Stimulated activated CD8-positive, alpha-beta memory T cell treated with anti-CD3 and anti-CD28 coated beads, Interleukin-12 subunit alpha, Interleukin-12 subunit beta, amount 100 ng/mL, for 4 hours (primary cell): ENCODE measurements at regions not wholly inside any gene's neighbourhood (a gene's known extent, or its start where the extent isn't known, plus 50 kb on each side); places are given as distances from the start of the nearest gene placed in this dataset.

Experiments used
- DNase-seq: peaks from one replicate; pipeline ENCODE4 v3.0.0-alpha.2; 2020; ENCODE audit warnings: low read depth

DNA sequence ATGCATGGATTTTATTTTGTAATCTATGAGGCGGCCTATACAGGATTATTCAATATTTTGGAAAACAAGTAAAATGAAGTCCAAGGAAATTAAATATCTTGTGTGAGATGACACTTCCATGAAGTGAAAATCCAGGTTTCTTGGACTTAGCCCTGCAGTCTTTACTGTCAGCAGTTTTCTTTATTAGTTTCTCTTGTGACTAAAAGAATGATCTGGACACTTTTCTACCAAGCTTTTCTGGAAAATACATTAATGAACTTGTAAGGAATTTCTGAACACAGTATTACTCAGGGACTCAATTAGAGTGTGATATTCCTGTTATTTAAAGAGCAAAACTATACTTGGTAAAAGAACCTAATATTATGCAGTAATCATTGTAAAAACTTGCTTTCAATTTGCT lies 610.4 kb upstream of the SLC8A1 start:
- no peak for DNase-seq

DNA sequence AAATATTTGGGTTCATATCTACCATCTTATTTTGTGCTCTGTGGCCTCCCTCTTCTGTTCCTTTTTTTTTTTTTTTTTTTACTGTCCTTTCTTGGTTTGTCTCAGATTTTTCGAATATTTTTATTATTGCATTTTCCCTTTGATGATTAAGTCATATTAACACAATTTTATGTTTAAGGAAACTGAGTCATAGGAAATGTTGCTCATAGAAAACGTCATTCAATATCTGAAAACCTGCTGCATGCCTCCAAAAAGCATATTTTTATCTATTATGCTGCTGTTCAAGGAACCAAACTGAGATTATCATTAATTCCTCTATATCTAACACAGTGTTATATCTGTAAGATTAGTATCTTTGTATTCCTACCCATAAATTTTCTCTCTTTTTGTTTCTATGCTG lies 614.3 kb upstream of the SLC8A1 start:
- no peak for DNase-seq

DNA sequence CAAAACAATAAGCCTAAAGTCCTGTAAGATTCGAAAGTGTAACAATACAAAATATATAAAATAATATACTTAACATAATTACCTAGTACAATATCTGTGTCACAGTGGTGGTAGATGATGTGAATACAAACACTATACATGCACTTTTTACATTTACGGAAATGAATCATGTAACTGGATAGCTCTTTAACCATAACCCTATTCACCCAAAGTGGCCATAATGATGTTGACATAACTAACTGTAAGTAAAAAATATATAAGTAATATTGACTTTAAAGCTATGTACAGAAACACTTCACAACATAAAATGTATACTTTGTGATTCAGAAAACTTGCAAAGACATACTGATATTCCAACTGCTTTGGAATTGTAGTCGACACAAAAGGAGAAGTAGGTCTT lies 616.9 kb upstream of the SLC8A1 start:
- no peak for DNase-seq

DNA sequence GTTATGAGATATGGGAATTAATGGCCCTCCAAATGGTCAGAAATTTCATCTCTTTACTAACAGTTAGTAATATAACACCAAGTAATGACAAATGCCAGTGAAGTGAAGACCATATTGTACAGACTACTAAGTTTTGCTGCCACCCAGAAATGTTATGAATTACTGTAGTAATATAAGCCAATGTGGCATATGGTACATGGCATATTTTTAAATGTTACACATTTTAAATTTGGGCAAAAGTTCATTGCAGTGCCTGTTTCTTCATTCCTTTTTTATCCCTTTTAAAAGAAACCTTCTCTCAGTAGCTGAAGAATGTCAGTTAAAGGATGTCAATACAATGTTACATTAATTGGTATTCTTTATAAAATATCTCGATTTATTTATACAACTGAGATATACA lies 626.5 kb upstream of the SLC8A1 start:
- DNase-seq: no peak

DNA sequence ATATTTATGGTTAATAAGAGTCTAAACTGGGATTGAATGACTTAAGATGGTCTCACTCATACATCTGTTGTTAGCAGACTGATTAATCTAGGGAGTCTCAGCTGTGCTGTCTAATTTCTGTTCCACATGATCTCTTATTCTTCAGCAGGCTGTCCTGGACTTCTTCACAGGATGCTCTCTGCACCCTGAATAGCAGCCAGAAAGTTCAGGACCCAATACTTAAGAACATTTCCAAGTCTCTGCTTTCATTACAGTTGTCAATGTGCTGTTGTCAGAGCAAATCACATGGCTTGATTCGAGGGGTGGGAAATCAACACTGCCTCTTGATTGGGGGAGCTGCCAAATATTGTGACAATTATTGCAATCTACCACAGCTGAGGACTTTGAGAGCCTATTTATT lies 627.1 kb upstream of the SLC8A1 start:
- no peak for DNase-seq

DNA sequence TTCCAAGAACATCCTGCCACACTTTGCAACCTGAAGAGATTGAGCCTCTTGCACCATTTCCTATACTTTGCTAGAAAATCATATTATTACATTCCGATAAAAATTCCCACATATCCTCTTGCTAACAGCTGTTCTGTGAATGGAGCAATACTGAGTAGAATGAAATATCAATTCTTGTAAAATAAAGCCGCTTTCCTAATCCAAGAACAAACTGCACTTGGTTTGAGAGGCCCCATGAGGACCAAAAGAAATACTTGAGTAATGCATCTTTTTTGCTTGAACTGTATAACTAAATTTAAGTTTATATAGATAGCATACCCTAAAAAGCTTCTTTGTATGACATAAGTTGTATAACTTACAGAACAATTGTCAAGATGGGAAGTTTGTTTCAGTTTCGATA lies 632.4 kb upstream of the SLC8A1 start:
- DNase-seq: no peak

DNA sequence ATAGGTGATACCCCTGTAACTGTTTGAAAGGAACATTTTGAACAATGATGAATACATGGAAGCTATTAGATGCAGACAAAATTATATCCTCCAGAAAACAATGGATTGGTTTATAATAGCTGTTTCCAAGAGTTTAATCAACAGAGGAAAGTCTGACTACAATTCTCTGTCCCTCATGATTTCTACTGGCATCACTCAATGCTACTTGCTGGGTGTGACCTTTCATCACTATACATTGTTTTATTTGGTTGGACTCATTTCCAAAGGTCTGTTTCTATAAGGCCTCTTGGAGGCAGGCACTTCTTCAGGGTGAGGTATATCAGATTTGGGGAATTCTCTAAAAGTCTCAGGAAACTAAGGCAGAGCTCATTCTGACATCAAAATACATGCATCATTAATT lies 636.1 kb upstream of the SLC8A1 start:
- DNase-seq: no peak

DNA sequence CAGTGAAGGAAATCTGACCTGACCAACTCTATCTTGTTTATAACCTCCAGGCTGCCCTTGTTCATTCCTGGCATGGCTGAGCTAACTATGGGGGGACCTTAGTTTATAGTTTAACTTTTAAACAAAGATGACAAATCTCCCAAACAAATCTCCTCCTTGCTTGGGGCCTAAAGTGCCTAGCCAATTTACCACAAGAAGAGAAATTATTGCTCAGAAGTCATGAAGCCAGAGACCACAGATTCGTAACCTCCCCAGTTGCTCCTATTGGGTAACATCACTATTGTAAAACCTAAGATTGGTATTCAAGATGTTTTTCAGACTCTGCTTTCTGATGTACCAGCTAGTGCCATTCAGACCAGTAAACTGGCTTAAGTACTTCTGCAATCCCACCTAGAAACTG lies 649.4 kb upstream of the SLC8A1 start:
- no peak for DNase-seq

DNA sequence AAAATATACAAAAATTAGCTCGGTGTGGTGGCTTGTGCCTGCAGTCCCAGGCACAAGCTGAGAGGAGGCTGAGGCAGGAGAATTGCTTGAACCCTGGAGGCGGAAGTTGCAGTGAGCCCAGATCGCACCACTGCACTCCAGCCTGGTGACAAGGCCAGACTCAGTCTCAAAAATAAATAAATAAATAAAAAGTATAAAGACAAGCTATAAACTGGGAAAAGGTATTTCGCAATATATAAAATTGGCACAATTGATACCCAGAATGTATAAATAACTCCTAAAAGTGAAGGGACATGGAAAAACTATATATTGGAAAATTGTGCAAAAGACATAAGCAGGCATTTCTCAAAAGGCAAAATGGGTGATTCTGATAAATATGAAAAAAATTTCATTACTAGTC lies 657.9 kb upstream of the SLC8A1 start:
- DNase-seq: no peak

DNA sequence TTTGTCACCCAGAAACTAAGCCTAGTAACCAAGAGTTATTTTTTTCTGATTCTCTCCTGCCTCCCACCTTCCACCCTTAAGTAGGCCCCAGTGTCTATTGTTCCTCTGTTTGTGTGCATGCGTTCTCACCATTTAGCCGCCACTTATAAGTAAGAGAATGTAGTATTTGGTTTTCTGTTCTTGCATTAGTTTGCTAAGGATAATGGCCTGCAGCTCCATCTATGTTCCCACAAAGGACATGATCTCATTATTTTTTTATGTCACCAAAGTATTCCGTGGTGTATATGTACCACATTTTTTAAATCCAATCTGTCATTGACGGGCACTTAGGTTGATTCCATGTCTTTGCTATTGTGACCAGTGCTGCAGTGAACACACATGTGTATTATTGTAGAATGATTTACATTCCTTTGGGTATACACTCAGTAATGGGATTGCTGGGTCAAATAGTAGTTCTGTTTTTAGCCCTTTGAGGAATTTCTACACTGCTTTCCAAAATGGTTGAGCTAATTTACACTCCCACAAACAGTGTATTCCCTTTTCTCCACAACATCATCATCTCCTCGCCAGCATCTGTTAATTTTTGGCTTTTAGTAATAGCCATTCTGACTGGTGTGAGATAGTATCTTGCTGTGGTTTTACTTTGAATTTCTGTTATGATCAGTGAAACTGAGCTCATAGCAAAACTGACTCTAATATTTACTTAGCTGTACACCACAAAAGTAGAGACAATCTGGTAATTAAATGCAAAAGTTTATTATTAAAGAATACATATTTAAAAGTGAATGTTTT lies 660.1 kb upstream of the SLC8A1 start:
- DNase-seq: no peak

DNA sequence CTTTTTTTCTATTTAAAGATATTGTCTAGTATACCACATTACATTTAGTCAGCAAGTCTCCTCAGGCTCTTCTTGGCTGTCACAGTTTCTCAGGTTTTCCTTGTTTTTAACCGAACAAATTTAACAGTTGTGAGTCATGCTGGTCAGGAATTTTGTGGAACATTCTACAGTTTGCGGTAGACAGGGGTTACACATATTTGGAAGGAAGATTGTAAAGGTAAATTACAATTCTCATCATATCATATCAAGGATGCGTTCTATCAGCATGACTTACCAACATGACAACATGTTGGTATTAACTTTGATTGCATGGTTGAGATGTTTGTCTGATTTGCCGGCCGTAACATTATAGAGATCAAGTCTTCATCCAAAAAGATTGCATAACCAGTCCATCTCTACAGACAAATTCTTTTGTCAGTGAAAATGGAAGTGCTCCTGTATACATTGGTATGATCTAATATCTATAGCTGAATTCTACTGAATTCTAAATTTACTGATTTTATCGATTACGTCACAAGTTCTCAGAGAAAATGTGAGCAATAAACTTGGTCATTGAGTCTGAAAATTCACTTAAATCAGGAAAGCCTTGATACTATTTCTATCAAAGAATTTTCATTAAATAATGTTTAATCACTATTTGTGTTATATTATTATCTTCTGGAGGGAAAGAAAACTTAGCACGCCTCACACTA lies 664.4 kb upstream of the SLC8A1 start:
- no peak for DNase-seq

DNA sequence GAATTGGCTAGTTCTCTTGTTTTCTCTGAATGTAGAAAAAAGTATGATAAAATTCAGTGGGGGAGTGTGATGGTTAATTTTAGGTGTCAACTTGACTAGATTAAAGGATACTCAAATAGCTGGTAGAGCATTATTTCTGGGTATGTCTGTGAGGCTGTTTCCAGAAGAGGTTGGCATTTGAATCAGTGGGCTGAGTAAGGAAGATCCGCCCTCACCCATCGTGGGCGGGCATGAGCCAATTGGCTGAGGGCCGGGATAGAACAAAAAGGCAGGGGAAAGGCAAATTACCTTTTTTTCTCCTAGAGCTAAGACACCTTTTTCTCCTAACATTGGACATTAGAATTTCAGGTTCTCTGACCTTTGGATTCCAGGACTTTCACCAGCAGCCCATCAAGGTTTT lies 667.6 kb upstream of the SLC8A1 start:
- no peak for DNase-seq

DNA sequence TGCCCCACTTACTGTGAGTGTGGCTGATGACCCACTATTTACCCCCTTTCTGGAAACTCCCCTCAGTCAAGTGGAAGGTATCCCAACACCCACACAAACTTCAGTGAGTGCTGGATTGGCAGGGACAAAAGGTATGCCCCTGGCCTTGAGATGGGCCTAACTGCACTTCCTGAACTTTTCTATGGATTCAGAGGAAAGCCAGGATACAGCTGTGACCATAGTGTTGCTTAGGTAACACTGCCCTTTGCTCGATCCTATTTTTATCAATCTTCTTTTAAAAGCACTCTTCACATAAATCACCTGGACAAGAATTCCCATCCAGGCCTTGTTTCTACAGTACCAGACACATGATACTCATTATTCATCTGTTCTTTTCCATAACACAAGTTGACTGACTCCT lies 671.5 kb upstream of the SLC8A1 start:
- DNase-seq: no peak

DNA sequence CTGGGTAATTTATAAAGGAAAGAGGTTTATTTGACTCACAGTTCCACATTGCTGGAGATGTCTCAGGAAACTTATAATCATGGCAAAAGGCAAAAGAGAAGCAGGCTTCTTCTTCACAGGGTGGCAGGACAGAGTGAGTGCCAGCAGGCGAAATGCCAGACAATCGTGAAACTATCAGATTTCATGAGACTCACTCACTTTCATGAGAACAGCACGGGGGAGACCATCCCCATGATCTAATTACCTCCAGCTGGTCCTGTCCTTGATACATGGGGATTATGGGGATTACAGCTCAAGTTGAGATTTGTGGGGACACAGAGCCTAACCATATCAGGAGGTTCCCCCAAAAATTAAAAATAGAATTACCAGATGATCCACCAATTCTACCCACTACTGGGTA lies 675.5 kb upstream of the SLC8A1 start:
- no peak for DNase-seq

DNA sequence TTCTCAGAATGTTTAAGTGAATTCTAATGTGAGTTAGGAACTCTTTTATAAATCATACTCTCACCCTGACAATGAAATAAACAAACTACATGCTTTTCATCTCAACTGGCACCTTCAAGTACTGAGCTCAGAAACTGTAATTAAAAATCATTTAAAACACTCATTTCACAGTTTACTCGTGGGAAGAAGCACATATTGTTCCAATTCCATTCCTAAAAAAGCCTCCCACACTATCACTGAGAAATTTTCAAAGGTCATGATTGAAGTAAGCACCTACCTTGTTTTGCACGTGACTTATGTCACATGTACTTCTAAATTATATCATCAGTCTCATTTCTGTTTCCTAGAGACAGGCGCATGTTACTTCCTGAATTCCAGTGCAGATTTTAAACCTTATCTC lies 678.1 kb upstream of the SLC8A1 start:
- DNase-seq: no peak

DNA sequence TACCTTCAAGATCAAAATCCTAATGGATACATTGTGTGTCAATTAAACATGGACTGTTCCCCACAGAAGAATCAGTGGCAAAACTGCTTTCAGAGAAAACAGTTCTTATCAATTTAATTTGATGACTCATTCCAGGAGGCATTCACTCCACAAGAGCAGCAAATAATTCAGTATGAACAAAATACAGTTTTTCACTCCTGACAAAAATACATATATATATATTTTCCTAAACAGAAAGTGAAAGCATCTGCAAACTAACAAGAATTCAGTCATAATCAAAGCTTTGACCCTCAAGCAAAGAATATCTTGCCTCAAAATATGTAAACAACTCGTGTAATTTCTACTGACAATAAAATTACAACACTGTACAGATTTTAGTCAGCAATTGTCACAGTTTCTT lies 685.1 kb upstream of the SLC8A1 start:
- DNase-seq: no peak

DNA sequence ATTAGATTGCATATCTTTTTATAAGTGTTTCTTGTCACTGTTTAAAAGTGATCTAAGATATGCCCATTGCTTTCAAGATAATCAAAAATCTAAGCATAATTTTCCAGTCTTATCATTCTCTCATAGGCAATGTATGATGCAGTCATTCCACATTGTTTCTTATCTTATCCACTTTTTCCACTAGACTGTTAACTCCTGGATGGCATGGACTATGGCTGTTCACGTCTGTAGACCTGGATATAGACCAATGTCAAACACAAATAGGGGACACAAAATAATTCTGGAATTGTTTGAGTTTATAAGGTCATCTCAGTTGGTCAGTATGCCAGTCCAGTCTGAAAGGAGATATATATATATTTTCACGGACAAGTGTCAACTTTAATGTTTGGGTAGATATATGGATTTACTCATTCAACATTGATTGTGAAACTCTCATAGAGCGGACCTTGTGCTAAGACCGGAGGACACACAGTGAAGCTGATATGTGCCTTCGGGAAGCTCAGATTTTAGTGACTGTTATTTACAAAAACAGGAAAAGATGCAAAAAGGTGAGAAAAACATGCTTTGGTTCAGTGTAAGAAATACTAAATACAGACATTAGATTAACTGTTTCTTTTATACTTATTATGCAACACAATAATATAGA lies 689.4 kb upstream of the SLC8A1 start:
- DNase-seq: no peak

DNA sequence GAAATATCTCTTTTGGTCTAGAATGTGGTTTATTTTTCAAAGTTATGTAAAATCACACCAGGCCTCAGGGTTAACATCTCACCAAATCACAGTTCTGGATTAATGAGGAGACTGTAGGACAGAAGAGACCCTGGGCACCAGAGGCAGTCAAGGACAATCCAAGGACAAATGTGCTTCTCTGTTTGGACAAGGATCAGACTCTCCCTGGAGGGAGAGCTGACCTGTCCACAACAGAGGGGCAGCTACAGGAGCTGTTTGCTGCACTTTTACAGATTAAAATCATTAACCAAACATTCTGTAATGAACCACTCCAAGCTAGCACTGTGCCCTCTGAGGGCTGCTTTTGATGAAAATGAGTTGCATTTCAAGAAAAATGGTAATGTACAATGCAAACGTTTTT lies 690.6 kb upstream of the SLC8A1 start:
- no peak for DNase-seq

DNA sequence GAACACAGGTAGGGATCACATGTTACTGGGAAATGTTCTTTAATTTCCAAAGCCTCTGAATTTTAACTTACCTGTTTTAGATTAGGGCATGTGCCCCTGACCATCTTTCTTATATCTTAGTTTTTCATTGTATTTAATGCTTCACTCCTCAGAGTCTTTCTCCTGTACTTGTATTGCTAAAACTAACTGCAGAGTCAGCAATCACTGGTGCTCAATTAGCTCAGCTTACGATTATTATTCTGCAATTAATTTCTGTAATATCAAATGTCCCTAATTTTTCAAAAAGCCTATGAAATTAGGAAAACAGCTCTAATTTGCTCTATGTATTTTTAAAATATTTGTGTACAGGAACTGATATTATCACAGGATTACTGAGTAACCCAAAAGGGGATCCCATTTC lies 693.2 kb upstream of the SLC8A1 start:
- DNase-seq: no peak

DNA sequence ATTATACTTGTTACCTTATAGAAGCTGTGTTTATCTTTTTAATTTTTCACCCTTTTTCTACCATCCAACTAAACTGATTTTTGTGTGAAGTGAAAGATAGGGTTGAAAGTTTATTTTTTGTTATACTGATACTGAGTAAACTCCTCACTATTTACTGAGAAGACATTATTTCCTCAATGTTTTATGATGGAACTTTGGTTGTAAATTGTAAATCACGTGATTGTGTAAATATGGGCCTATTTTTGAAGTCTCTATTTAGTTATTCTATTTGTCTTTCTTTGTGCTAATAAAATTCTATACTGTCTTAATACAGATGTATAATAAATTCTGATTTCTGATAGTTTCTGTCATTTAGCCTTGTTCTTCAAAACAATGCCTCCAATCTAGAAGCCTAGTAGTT lies 697.2 kb upstream of the SLC8A1 start:
- DNase-seq: no peak

DNA sequence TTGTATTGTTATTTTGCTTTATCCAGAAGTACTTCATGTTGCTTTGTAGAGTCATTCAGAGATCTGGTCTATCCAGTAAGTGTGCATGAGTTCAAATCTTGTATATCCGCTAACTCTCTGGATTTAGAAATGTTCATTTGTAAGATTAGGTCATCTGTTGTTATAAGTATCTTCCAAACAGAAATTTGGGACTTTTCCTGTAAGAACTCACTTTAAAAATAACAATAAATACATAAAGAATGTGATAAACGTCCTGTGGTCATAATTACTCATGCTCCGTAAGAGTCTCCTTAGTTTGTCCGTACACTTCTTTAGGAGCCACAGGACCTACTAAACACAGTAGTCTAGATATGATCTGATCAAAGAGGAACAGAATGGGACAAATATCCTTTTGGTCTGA lies 699.9 kb upstream of the SLC8A1 start:
- DNase-seq: no peak

DNA sequence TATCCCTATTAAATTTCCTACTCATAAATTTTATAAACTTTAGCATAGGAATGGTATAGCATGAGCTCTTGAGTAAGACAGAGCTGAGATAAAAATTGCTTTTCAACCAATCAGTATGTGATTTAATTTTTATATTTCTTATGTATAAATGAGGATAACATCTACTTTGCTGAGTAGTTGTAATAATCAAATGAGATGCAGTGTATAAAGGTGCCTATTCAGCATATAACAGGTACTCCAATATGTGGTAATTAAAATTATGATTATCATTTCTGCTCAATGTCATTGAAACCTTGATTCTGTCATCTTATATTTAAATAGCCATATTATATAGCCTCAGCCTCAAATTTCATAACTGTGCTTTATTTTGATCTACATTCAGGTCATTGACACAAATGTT lies 700.4 kb upstream of the SLC8A1 start:
- DNase-seq: no peak

DNA sequence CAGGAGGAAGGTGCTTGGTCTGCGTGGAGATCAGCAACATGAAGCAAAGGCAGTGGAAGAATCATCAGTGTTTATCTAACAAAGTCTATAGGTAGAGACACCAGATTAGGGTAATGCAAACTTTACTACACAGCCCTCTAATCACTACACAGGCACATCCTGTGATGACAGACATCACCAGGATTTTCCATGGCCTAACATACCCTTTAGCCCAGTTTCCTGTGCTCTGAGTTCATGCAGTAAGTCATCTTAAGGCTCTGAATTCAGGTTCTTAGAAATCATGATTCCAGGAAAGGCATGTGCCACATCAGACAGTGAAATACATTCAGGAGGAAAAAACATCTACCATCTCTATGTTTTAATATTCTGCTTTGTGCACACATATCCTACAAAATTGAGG lies 708.5 kb upstream of the SLC8A1 start:
- no peak for DNase-seq

DNA sequence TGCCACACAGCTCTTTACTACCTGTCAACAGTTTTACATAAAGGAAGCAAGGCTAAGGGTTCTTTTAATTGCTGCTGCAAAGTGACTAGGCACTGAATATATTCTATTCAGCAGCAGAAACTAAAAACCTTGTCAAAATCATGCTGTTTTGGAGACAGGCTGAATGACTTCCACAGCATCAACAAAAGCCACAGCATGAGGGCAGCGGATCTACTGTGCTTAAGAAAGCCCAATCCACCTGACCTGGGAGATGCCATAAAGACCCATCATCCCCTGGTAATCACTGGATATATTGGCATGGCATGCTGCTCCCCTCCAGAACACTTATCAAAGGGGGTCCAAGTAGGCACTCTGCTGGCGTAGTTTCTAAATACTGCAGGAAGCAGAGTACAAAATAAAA lies 715.1 kb upstream of the SLC8A1 start:
- no peak for DNase-seq
